MM.1S (cell line): ENCODE measurements at regions not wholly inside any gene's neighbourhood (a gene's known extent, or its start where the extent isn't known, plus 50 kb on each side); places are given as distances from the start of the nearest gene placed in this dataset.

Experiments used
- DNase-seq: peaks from one replicate; pipeline ENCODE4 v3.0.0-alpha.2; 2015
- H2AFZ ChIP-seq: fragments of 300-600 bp; sonication (generic); 2 replicates; pipeline ENCODE4 v1.6.0; 2016; ENCODE audit warnings: antibody characterized with exemption, low read length
- H3F3A ChIP-seq: fragments of 300-600 bp; sonication (generic); 2 replicates; pipeline ENCODE4 v1.6.1; 2016; ENCODE audit warnings: mild to moderate bottlenecking, antibody characterized with exemption, low read length, moderate library complexity, mixed read lengths; ENCODE audit not compliant: insufficient read depth
- H3K27ac ChIP-seq: fragments of 300-600 bp; sonication (generic); 2 replicates; pipeline ENCODE4 v1.5.1; 2016; ENCODE audit warnings: mild to moderate bottlenecking, low read length
- H3K27me3 ChIP-seq: fragments of 300-600 bp; sonication (generic); replicated peaks from 2 replicates; pipeline ENCODE4 v1.6.0; 2016; ENCODE audit warnings: low read length; ENCODE audit not compliant: insufficient read depth
- H3K36me3 ChIP-seq: fragments of 300-600 bp; sonication (generic); replicated peaks from 2 replicates; pipeline ENCODE4 v1.6.1; 2016; ENCODE audit warnings: mild to moderate bottlenecking, low read length, mixed read lengths; ENCODE audit not compliant: insufficient read depth
- H3K4me1 ChIP-seq: fragments of 300-600 bp; sonication (generic); 2 replicates; pipeline ENCODE4 v1.6.1; 2016; ENCODE audit warnings: low read length, mixed read lengths
- H3K4me2 ChIP-seq: fragments of 300-600 bp; sonication (generic); 2 replicates; pipeline ENCODE4 v1.6.0; 2016; ENCODE audit warnings: low read depth, low read length
- H3K4me3 ChIP-seq: fragments of 300-600 bp; sonication (generic); 2 replicates; pipeline ENCODE4 v1.5.1; 2016; ENCODE audit warnings: low read length, mixed read lengths
- H3K79me2 ChIP-seq: fragments of 300-600 bp; sonication (generic); 2 replicates; pipeline ENCODE4 v1.6.1; 2016; ENCODE audit warnings: mixed run types, low read length, mixed read lengths
- H3K9ac ChIP-seq: fragments of 300-600 bp; sonication (generic); 2 replicates; pipeline ENCODE4 v1.6.1; 2016; ENCODE audit warnings: low read length, mixed read lengths
- H3K9me2 ChIP-seq: fragments of 300-600 bp; sonication (generic); replicated peaks from 2 replicates; pipeline ENCODE4 v1.6.1; 2016; ENCODE audit warnings: mild to moderate bottlenecking, low read length, mixed read lengths; ENCODE audit not compliant: insufficient read depth
- H3K9me3 ChIP-seq: fragments of 300-600 bp; sonication (generic); replicated peaks from 2 replicates; pipeline ENCODE4 v1.6.1; 2016; ENCODE audit warnings: mild to moderate bottlenecking, low read length, mixed read lengths; ENCODE audit not compliant: insufficient read depth
- H4K20me1 ChIP-seq: fragments of 300-600 bp; sonication (generic); 2 replicates; pipeline ENCODE4 v1.6.1; 2016; ENCODE audit warnings: mild to moderate bottlenecking, low read length, moderate library complexity, mixed read lengths; ENCODE audit not compliant: insufficient read depth
- CTCF ChIP-seq: fragments of 300-600 bp; sonication (generic); IDR thresholded peaks from 2 replicates; pipeline ENCODE4 v1.5.1; 2016; ENCODE audit warnings: antibody characterized with exemption, low read length, mixed read lengths
- EZH2 ChIP-seq: fragments of 300-600 bp; sonication (generic); optimal IDR thresholded peaks from 2 replicates; pipeline ENCODE3; 2017; ENCODE audit warnings: low read depth, mild to moderate bottlenecking, antibody characterized with exemption, low read length, mixed read lengths
- EZH2phosphoT487 ChIP-seq: fragments of 300-600 bp; sonication (generic); IDR thresholded peaks from 2 replicates; pipeline ENCODE4 v1.6.1; 2018; ENCODE audit warnings: antibody characterized with exemption, low read length

- Histone ChIP-seq H3K4me2 (no peak overlapping the region), H3K4me1 (no peaks in the 10 kb centered on the region)
- TF ChIP-seq EZH2 (no peak), CTCF (no peak), EZH2phosphoT487 (no peak)
Measured at GRCh38 chr14:58752289-58752688, 114.5 kb downstream of the DACT1 start.

DNA sequence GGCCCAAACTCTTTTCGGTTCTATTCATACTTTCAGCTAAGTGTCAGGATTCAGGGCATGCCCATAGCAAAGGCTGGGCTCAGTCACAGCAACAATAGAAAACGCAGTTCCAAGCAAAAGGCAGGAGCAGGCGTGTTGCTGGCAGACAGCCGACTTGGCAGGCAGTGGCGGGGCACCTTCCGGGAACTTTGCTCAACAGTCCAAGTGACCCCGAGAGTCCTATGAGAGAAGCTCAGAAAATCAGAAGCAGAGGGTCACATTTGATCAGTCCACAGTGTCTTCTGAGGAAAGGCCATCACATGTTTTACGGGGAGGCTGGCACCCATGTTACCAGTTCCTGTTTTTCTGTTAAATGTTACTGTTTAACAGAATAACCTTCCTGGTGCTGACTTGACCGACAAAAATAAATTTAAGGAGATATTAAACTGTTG lies 115.0 kb downstream of the DACT1 start:
- Histone ChIP-seq H3K9me3 (no peaks in the 10 kb centered on the region), H3K4me2 (no peak overlapping the region), H3K4me1 (no peaks in the 10 kb centered on the region), H4K20me1 (no peaks in the 10 kb centered on the region), H3K27me3 (no peaks in the 10 kb centered on the region), H3K27ac (no peak overlapping the region), H2AFZ (no peak overlapping the region), H3K36me3 (no peaks in the 10 kb centered on the region), H3K9me2 (no peaks in the 10 kb centered on the region), H3F3A (no peaks in the 10 kb centered on the region), H3K79me2 (no peaks in the 10 kb centered on the region), H3K9ac (no peak overlapping the region), H3K4me3 (no peak overlapping the region)
- TF ChIP-seq EZH2 (no peak), EZH2phosphoT487 (no peak), CTCF (no peak)
- DNase-seq: no peak

More at GRCh38 chr14:58752289-58752688, 114.5 kb downstream of the DACT1 start:
- no peaks in the 10 kb centered on the region for H3K9me3 ChIP-seq
- H3K79me2 ChIP-seq: no peaks in the 10 kb centered on the region
- no peak overlapping the region for H3K9ac ChIP-seq
- no peaks in the 10 kb centered on the region for H3K27me3 ChIP-seq
- no peaks in the 10 kb centered on the region for H3F3A ChIP-seq
- H3K27ac ChIP-seq: no peak overlapping the region
- no peaks in the 10 kb centered on the region for H3K36me3 ChIP-seq
- H3K4me3 ChIP-seq: no peak overlapping the region
- H2AFZ ChIP-seq: no peak overlapping the region
- DNase-seq: no peak
- no peaks in the 10 kb centered on the region for H4K20me1 ChIP-seq
- no peaks in the 10 kb centered on the region for H3K9me2 ChIP-seq

DNA sequence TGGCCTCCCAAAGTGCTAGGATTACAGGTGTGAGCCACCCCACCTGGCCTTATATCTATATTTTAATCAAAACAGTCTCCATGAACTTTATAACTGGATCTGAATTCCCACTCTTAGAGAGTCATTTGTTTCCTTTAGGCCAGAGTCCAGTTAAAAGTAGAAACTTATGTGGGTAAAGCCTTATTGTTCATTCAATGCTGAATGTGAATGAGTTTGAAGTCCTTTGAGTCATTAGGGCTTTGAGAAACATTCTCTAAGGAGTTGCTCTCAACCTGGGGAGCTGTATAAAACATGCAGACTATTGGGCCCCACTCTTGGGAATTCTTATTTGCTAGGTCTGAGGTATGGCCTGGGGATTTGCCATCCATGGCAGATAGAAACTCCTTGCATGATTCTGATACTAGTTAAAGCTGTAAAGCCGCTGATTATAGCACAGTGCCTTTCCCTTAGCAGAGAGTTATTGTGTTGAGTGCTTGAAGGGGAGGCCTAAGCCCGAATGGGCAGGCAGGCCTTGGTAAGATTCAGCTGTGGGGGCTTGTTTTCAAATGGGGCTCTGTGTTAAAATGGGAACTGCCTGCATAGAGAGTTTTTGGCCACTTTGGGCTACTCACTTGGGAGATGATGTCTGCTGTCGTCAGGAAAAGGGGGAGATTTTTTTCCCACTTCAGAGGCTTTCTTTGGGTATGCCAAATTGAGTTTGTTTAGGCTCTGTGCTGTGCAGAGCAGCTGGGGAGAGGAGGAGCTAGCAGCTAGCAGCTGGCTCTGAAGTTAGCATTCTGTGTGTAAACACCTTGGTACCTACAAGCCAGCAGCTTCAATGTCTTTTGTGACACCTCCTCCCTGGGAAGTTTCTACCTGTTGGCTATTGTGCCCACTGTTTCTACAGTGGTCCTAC lies 117.5 kb downstream of the DACT1 start:
- Histone ChIP-seq H2AFZ (no peak overlapping the region), H3K9me3 (no peaks in the 10 kb centered on the region), H3F3A (no peaks in the 10 kb centered on the region), H3K9ac (no peak overlapping the region), H4K20me1 (no peaks in the 10 kb centered on the region), H3K36me3 (no peaks in the 10 kb centered on the region), H3K4me1 (no peaks in the 10 kb centered on the region), H3K27ac (no peak overlapping the region), H3K79me2 (no peaks in the 10 kb centered on the region), H3K27me3 (no peaks in the 10 kb centered on the region), H3K9me2 (no peaks in the 10 kb centered on the region), H3K4me2 (no peak overlapping the region), H3K4me3 (no peak overlapping the region)
- no peak for DNase-seq
- TF ChIP-seq CTCF (no peak), EZH2phosphoT487 (no peak), EZH2 (no peak)
